ENCODE measurements at regions not wholly inside any gene's neighbourhood (a gene's known extent, or its start where the extent isn't known, plus 50 kb on each side); places are given as distances from the start of the nearest gene placed in this dataset.

- no peak overlapping the region for H3K4me3 Mint-ChIP-seq
- H3K36me3 Mint-ChIP-seq (ENCODE audit: low read depth), result no peaks in the 10 kb centered on the region
- TF ChIP-seq, protein P1, sequence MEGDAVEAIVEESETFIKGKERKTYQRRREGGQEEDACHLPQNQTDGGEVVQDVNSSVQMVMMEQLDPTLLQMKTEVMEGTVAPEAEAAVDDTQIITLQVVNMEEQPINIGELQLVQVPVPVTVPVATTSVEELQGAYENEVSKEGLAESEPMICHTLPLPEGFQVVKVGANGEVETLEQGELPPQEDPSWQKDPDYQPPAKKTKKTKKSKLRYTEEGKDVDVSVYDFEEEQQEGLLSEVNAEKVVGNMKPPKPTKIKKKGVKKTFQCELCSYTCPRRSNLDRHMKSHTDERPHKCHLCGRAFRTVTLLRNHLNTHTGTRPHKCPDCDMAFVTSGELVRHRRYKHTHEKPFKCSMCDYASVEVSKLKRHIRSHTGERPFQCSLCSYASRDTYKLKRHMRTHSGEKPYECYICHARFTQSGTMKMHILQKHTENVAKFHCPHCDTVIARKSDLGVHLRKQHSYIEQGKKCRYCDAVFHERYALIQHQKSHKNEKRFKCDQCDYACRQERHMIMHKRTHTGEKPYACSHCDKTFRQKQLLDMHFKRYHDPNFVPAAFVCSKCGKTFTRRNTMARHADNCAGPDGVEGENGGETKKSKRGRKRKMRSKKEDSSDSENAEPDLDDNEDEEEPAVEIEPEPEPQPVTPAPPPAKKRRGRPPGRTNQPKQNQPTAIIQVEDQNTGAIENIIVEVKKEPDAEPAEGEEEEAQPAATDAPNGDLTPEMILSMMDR (IDR thresholded peaks at IDR 0.05), result no peak
- no peak for DNase-seq
- H3K4me1 Mint-ChIP-seq (ENCODE audit: low read depth), result no peaks in the 10 kb centered on the region
- no peak overlapping the region for H3K27ac Mint-ChIP-seq
- H3K27me3 Mint-ChIP-seq (ENCODE audit: insufficient read depth), result peaks cover 3% of the 10 kb centered on the region
- peaks cover 49% of the 10 kb centered on the region for H3K9me3 Mint-ChIP-seq
Measured at GRCh38 chr10:2784766-2785165, 282.6 kb upstream of the PFKP start.

DNA sequence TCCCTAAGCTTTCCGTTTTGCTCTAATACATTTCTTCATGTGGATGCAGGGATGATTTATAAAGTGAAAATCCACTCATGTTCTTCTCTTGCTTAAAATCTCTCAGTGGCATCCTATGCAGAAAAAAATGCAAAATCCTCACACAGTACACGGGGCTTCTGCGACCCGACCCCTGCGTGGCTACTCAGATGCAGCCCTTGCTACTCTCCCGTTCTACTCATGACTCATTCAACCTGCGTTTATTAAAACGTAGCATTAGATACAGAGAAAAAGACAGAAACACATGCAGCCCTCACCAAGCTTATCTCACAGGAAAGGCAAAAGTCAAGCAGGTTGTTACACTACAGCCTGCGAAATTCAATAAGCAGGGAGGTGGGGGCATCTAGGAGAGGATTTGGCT, 284.4 kb upstream of the PFKP start:
- Mint-ChIP-seq H3K4me3 (no peak overlapping the region), H3K27ac (no peak overlapping the region), H3K36me3 (ENCODE audit: low read depth) (no peaks in the 10 kb centered on the region), H3K9me3 (peaks cover 54% of the 10 kb centered on the region), H3K4me1 (ENCODE audit: low read depth) (no peaks in the 10 kb centered on the region), H3K27me3 (ENCODE audit: insufficient read depth) (peaks cover 3% of the 10 kb centered on the region)
- TF ChIP-seq, protein P1 (IDR thresholded peaks at IDR 0.05), result no peak
- no peak for DNase-seq

- Mint-ChIP-seq H3K4me3 (no peak overlapping the region), H3K27ac (no peak overlapping the region), H3K4me1 (ENCODE audit: low read depth) (no peaks in the 10 kb centered on the region), H3K9me3 (peaks cover 57% of the 10 kb centered on the region), H3K36me3 (ENCODE audit: low read depth) (no peaks in the 10 kb centered on the region), H3K27me3 (ENCODE audit: insufficient read depth) (peaks cover 3% of the 10 kb centered on the region)
- TF ChIP-seq, protein P1 (IDR thresholded peaks at IDR 0.05), result no peak
- DNase-seq, result no peak
Measured at GRCh38 chr10:2782265-2782664, 285.1 kb upstream of the PFKP start.

GRCh38 chr10:2777666-2778355, 289.5 kb upstream of the PFKP start:
- Mint-ChIP-seq H3K4me1 (ENCODE audit: low read depth) (no peaks in the 10 kb centered on the region), H3K36me3 (ENCODE audit: low read depth) (no peaks in the 10 kb centered on the region), H3K27ac (no peak overlapping the region), H3K4me3 (no peak overlapping the region), H3K27me3 (ENCODE audit: insufficient read depth) (peaks cover 3% of the 10 kb centered on the region), H3K9me3 (peaks cover 46% of the 10 kb centered on the region)
- TF ChIP-seq, protein P1 (IDR thresholded peaks at IDR 0.05), result no peak
- DNase-seq, result no peak

- no peaks in the 10 kb centered on the region for H3K36me3 Mint-ChIP-seq (ENCODE audit: low read depth)
- H3K27ac Mint-ChIP-seq, result no peak overlapping the region
- H3K27me3 Mint-ChIP-seq (ENCODE audit: insufficient read depth), result no peaks in the 10 kb centered on the region; the same call in none of the 2 replicates
- H3K4me3 Mint-ChIP-seq, result no peak overlapping the region
- TF ChIP-seq, protein P1 (IDR thresholded peaks at IDR 0.05), result no peak
- no peak for DNase-seq
- peaks cover 25% of the 10 kb centered on the region for H3K9me3 Mint-ChIP-seq
- no peaks in the 10 kb centered on the region for H3K4me1 Mint-ChIP-seq (ENCODE audit: low read depth)
Measured at GRCh38 chr10:2772816-2773631, 294.3 kb upstream of the PFKP start.

All from HFFc6 (cell line).